DOHH2 (cell line): ENCODE measurements at regions not wholly inside any gene's neighbourhood (a gene's known extent, or its start where the extent isn't known, plus 50 kb on each side); places are given as distances from the start of the nearest gene placed in this dataset.
"Not testable (repeated sequence)": the region's sequence is repeated elsewhere in the genome, so short reads cannot be mapped to it uniquely, and the experiment has no call there.

ENCODE experiments used
- EZH2phosphoT487 ChIP-seq: fragments of 200-600 bp; sonication (generic); IDR thresholded peaks from 2 replicates; pipeline ENCODE4 v1.6.1; 2017; ENCODE audit warnings: borderline replicate concordance, mild to moderate bottlenecking, antibody characterized with exemption, low read length, moderate library complexity, mixed read lengths
- TF ChIP-seq, protein P1 (sequence below): fragments of 200-600 bp; sonication (generic); IDR thresholded peaks from one replicate; pipeline ENCODE4 v1.5.1; 2014; ENCODE audit warnings: antibody characterized with exemption, mild to moderate bottlenecking, low read depth, low read length; ENCODE audit not compliant: poor library complexity, severe bottlenecking

DNA sequence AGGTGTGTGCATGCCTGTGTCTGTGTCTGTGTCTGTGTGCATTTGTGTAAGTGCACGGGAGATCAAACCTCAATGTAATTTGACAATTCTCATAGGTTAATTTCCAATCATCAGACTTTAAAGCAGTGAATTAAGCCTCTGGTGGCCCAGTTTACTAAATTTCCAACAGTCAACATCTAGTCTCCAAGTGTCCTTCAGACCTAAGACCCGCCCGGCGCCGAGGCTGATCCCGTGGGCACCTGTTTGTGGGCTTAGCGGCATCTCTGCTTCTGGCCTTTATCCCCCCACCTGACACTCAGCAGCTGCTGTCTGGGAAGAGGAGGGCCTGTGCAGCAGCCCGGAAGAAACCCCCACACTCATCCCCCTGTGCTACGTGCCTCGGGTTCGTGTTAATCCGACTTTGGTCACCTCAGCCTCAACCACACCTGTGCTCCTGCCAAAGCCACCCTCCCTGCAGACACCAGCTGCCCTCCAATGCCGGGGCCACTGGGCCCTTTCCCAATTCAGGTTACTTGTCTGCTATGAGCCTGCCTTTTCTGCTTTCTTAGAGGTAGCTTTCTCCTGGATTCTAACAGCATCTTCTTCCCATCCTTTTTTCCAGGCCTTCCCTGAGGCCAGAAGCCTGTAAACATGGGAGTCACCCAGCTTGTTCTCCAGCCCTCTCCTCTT lies 154.7 kb downstream of the ATP6V0E2 start:
- TF ChIP-seq, protein P1, sequence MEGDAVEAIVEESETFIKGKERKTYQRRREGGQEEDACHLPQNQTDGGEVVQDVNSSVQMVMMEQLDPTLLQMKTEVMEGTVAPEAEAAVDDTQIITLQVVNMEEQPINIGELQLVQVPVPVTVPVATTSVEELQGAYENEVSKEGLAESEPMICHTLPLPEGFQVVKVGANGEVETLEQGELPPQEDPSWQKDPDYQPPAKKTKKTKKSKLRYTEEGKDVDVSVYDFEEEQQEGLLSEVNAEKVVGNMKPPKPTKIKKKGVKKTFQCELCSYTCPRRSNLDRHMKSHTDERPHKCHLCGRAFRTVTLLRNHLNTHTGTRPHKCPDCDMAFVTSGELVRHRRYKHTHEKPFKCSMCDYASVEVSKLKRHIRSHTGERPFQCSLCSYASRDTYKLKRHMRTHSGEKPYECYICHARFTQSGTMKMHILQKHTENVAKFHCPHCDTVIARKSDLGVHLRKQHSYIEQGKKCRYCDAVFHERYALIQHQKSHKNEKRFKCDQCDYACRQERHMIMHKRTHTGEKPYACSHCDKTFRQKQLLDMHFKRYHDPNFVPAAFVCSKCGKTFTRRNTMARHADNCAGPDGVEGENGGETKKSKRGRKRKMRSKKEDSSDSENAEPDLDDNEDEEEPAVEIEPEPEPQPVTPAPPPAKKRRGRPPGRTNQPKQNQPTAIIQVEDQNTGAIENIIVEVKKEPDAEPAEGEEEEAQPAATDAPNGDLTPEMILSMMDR: not testable (repeated sequence)
- TF ChIP-seq EZH2phosphoT487: not testable (repeated sequence)
